GM12892 (cell line): ENCODE measurements at regions not wholly inside any gene's neighbourhood (a gene's known extent, or its start where the extent isn't known, plus 50 kb on each side); places are given as distances from the start of the nearest gene placed in this dataset.

Experiments used
- POLR2A ChIP-seq: IDR thresholded peaks from 2 replicates; pipeline ENCODE4 v1.6.1; 2011; ENCODE audit warnings: low read depth, low read length, control low read depth
- POLR2AphosphoS5 ChIP-seq: IDR thresholded peaks from 2 replicates; pipeline ENCODE4 v1.6.1; 2011; ENCODE audit warnings: low read depth, low read length, control low read depth

DNA sequence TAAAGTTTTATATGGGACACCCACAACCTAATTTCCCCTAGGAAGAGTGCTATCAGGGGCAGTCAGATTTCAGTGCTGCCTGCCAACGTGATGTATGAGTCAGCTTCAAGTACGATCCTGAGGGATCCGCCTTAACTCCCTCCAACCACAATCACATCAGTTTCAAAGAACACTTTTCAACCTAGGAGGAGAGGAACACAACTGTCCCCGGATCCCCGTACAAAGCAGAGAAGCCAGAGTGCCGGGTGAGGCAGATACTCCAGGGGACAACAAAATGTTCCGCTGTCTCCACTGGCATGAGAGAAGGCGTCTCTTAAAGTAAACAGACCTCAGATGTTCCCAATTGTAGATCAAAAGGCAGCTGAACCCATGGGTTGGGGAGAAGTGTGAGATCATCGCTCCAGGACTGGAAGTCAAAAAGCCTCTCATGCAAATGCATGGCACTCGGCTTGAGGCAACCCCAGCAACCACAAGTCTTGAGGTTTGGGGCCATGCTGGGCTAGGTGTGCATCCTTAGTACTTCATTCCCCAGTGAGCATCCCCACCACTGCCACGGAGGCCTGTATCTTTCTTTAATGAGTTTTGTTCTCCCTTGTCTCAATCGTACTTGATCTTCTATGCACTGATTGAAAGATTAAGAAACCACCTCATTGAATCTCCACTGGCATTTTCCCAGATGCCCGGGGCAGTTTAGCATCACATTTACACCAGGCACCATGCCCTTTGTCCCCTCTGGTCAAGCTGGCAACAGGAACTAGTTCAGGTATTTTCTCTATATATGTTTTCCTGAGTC is 91.0 kb upstream of the CCBE1 start:
- TF ChIP-seq POLR2AphosphoS5 (no peak), POLR2A (no peak)
